Left ventricle myocardium superior (tissue), 1 donor: ENCODE measurements at regions not wholly inside any gene's neighbourhood (a gene's known extent, or its start where the extent isn't known, plus 50 kb on each side); places are given as distances from the start of the nearest gene placed in this dataset.
"Not testable (repeated sequence)": the region's sequence is repeated elsewhere in the genome, so short reads cannot be mapped to it uniquely, and the experiment has no call there.

Experiments used
- ATAC-seq: fragments of 200-7000 bp; cut with Tn5 transposase; one replicate; pipeline ENCODE4 v1.9.1; 2020; ENCODE audit warnings: mild to moderate bottlenecking, moderate library complexity
- DNase-seq: peaks from one replicate; pipeline ENCODE4 v3.0.0-alpha.2; 2020
- intact Hi-C: fragments of 100-400 bp; cut with micrococcal nuclease; formaldehyde crosslinking; loops from one replicate; pipeline ENCODE4 v1.11.0; 2022
- donor health status: DM: no; HTN: yes; CAD: no; lungs with severe emphysema.

DNA sequence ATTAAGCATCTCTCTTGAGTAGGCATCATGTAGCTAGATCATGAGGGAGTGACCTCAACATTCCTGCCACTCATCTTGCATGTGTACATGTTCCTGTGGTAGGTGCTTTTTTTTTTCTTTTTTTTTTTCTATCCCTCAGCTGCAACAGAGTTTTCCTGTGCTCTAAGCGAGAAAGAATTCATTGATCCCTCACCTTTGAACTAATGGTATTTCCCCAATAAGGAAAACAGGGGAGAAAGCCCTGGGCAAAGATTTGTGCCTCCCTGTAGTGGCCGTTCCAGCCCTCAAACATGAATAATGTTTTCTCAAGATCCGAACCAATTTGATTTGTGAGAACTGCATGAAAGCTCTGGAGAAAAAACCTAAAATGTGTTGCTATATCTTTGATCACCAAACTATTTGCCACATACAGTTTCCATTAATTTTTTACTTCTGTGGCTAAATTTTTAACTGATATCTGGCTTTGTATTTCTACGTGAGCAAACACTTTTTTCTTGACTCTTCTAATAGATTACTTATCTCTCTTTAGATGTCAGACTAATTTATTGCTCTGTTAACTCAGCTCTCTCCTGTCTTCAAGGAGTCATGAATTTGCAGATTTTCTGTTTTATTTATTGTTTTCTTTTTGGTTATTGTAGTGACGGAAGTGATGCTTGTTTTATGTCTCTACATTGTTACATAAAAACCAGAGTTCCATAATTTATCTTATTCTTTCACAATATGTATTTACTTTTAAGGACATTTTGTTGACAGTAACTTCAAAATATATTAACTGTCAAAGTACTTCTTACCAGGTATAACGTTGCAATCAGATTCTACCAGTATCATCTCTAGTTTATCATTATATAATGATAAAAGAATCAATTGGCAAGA, 1396.5 kb downstream of the OTOL1 start:
- intact Hi-C loops = no loop called here
- DNase-seq (no peak), ATAC-seq (no peak)

DNA sequence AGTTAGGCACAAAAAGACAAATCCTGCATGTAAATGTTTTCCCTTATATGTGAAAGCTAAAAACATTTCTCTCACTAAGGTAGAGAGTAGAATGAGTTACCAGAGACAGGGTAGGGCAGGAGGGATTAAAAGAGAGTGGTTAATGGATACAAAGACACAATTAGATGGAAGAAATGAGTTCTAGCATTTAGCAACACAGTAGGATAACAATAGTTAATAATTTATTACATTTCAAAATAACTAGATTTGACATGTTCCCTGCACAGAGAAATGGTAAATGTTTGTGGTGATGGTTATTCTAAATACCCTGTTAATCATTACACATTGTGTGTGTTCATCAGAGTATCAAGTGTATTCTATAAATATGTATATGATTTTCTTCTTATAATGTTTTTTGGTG, 1400.7 kb downstream of the OTOL1 start:
- ATAC-seq (no peak), DNase-seq (no peak)
- intact Hi-C loops = no loop called here

DNA sequence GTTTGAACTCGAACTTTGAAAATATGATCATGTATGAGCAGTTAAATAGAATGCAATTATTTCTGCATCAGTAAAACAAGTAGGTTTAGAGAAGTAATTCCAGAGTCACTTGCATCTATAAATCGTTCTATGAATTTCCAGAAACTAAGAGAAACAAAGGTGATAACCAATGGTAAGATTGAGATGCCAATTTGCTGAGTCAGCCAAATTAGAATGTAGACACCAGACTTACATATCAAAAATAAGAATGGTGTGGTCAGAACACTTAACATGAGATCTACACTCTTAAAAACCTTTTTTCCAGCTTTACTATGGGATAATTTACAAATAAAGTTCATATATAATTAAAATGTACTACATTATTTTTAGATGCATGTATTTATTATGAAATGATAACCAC, 1435.9 kb downstream of the OTOL1 start:
- DNase-seq (no peak), ATAC-seq (no peak)
- intact Hi-C loops = no loop called here

DNA sequence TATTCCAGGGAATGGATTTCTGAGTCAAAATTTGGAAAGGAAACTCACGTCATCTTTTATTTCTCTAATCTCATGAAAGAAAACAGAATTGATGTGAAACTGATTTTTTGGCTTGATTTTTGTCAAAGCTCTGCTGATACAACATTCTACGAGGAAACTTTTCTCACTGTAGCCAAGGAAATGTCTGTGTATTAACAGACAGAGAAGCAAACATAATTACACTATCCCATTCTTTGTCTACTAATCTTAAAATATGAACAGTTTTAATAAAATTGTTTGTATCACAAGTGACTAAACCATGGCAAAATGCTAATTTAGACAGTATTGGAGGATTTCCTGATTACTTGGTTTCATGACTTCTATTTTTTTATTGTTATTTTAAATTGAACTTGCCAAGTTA, 1437.0 kb downstream of the OTOL1 start:
- DNase-seq = no peak
- ATAC-seq = no peak
- intact Hi-C loops = no loop called here

DNA sequence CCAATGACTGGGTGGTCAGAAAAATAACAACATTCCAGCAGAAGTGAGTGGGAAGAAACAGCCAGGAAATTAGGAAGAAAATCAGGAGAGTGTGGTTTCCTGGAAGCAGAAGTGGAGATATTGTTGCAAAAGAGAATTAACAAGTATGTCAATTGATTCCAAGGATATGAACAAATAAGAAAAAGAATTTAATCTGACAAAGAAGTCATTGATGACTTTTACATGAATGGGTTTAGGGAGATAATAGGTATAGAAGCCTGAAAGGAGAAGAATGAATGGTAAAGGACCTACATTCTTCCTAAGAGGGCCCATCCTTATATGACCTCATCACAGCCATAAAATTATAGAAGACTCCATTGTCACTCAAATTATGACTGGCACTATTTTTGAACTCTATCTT, 1440.1 kb downstream of the OTOL1 start:
- ATAC-seq (no peak), DNase-seq (no peak)
- intact Hi-C loops = no loop called here

DNA sequence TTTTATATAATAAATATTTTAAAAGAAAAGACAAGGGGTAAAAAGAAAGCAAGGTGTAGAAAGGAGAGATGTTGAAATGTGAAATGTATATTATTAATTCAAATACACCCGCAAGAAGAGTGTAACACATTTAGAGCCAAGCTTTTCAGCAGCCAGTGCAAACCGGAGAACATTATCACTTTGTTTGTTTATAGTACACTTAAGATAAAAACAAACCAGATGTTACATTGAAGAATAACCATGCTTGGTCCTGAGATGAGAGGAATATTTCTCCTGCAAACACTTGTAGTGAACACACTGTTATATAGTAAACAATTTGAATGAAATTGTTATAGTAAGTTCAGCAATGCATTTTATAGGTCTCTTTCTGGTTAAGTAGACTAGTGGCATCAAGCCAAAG, 1441.5 kb downstream of the OTOL1 start:
- intact Hi-C loops = no loop called here
- ATAC-seq = no peak
- no peak for DNase-seq

DNA sequence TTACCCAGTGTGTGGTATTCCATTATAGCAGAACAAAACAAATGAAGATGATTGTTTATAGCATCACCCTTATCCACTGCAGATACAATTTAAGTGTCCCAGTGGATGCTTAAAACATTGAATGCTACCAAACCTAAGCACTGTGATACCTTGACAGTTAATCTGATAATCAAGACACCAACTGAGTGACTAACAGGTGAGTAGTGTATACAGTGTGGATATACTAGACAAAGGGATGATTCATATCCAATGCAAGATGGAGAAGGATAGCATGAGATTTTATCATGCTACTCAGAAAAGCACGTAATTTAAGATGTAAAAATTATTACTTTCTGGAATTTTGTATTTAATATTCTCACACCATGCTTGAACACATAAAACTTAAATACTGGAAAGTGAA, 1449.0 kb downstream of the OTOL1 start:
- no peak for DNase-seq
- intact Hi-C loops = no loop called here
- no peak for ATAC-seq

DNA sequence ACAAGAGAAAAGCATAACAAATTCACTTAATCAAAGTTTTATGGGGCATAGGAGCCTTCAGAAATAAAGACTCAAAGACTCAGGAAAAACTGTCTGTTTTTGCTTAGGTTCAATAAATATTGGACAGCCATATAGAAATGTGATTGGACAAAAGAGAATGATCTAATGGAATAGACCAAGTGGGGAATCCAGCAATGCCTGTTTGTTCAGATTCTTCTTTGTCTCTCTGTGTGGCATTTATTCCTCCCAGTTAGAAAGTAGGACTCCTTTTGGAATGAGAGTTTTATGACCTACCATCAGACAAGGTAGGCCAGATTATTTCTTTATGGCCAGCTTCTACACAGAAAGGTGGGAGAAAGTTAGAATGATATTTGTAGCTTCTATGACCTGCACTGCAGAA, 1460.1 kb downstream of the OTOL1 start:
- DNase-seq = no peak
- intact Hi-C loops = no loop called here

DNA sequence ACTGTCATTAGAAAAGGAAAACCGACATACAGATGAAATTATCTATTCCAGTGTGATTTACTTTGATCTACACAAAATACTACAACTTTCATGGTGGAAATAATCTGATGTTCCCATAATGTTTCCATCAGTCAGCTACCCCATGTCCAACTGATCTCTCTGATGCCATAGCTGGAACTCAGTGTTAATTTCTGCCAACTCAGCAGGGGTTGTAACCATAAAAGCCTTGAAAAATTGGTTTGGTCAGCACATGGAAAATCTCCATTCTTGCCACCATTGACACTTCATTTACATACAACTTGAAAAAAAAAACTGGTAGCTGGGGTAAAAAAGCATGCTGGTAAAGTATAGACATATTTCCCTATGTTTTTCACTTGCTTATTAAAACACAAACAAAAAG, 1463.7 kb downstream of the OTOL1 start:
- ATAC-seq = no peak
- no peak for DNase-seq
- intact Hi-C loops = no loop called here

More for the DNA sequence above, 1460.1 kb downstream of the OTOL1 start:
- ATAC-seq = no peak

DNA sequence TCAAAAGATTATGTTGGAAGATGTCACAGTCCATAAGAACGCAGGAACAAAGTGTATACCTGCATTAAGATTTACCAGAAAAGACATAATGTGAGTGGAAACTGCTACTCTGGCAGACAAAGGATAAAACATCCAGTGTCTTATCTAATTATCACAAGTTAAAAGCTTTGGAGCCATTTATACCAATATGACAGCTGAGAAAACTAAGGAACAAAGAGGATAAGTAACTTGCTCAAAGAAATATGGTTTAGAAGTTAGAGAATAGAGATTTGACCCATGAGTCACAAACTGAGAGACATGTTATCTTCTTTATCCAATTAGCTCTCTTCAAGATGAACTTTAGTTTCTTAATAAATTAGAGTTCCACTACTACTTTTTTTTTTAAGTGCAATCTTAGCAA, 1473.7 kb downstream of the OTOL1 start:
- intact Hi-C loops = no loop called here
- no peak for DNase-seq
- ATAC-seq = no peak

DNA sequence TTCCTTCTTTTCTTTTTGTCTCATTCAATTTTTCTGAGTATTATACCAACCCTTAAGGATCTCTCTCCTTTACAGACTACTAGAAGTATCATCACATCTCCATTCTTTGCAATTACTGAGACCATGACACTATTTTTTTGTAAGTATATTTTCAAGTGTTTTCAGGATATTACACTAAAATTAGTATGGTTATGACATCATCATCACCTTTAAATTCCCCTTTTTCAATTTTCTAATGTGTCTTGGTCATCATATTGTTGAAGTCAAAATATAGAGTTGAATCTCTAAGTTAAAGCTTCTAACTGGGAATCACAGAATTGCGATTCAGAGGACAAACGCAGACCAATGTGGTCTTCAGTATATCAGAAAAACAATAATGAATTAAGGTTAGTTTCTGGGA, 1475.1 kb downstream of the OTOL1 start:
- ATAC-seq = no peak
- intact Hi-C loops = no loop called here
- no peak for DNase-seq

DNA sequence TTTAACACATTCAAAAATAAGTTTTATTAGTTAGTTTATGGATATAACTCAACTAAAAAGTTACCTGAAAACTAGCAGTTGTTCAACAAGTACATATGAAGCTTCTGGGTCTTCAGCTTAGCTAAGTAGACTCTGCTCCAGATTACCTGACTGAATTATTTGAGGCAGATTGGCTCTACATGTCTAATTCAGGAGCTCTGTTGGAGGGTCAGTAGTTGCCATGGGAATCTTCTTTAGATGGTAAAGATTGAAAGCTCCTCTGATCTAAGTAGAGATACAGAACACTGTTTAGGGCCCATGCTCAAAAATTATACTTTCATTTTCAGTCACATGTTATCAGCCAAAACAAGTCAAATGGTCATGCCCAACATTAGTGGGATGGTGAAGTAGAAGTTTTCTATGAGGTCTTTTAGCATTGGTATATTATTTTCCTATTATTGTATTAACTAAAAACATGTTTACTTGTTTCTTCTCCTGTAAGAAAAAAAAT, 1476.9 kb downstream of the OTOL1 start:
- no peak for ATAC-seq
- intact Hi-C loops = no loop called here

DNA sequence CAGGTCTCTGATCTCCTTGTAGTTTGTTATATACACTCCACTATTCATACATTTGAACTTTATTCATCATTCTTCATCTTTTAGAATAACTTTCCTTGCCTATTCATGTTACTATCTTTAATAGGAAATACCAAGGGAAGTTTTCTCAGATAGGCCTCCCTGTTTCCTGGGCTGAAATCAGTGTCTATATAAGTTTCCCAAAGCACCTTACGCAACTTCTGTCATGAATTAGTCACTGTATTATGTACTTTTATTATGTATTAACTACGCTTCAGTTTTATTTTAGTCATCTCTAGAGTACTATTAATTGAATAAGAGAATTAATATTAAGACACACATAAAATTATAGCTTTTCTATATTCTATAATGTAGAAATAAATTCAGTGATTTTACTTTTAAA, 1481.5 kb downstream of the OTOL1 start:
- intact Hi-C loops = no loop called here
- DNase-seq = no peak
- ATAC-seq = no peak

More for the DNA sequence above, 1476.9 kb downstream of the OTOL1 start:
- DNase-seq = no peak

DNA sequence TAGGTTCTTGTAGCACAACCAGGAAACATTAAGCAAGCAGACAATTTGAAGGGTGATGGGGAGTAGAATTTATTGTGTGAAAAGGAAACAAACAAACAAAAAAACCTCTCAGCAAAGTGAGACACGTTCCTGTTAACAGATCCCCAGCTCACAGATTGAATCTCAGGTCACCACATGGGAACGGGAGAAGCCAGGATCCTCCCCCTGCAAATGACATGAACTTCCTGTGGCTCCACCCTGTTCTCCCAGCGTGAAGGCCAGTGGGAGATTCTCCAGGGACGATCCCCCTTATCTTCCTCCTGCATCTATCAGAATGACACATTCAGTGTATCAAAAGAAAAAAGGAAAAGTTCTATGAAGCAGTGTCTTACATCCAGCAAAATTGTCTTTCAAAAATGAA, 1488.1 kb downstream of the OTOL1 start:
- DNase-seq (no peak), ATAC-seq (no peak)
- intact Hi-C loops = no loop called here

DNA sequence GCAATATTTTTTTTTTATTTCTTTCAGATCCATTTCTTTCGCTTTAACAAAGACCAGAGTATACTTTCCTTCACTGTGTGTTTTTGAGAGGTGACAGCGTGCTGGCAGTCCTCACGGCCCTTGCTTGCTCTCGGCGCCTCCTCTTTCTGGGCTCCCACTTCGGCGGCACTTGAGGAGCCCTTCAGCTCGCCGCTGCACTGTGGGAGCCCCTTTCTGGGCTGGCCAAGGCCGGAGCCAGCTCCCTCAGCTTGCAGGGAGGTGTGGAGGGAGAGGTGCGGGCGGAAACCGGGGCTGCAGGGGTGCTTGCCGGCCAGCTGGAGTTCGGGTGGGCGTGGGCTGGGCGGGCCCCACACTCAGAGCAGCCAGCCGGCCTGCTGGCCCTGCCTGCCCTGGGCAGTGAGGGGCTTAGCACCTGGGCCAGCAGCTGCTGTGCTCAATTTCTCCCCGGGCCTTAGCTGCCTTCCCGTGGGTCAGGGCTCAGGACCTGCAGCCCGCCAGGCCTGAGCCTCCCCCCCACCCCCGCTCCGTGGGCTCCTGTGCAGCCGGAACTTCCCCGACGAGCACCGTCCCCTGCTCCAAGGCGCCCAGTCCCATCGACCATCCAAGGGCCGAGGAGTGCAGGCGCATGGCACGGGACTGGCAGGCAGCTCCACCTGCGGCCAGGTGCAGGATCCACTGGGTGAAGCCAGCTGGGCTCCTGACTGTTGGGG, 1490.6 kb downstream of the OTOL1 start:
- DNase-seq, ATAC-seq, intact Hi-C loops: not testable (repeated sequence)

DNA sequence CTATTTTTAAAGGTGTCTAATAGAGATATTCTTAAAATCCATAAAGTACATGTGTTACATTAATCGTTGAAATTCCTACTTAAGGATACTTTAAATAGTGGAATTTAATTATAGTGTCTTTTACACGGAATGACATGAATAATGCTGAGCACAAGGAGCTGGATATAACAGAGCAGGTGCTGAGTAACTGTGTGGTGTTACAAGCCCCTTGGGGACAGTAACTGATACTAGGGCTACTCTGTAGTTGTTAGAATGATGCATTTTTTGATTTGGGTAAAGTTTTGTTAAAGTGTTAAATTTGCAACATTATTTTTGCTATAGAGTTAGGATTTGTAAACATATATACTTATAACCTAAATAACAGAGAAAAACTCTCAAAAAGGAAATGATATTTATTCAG, 1496.1 kb downstream of the OTOL1 start:
- no peak for ATAC-seq

DNA sequence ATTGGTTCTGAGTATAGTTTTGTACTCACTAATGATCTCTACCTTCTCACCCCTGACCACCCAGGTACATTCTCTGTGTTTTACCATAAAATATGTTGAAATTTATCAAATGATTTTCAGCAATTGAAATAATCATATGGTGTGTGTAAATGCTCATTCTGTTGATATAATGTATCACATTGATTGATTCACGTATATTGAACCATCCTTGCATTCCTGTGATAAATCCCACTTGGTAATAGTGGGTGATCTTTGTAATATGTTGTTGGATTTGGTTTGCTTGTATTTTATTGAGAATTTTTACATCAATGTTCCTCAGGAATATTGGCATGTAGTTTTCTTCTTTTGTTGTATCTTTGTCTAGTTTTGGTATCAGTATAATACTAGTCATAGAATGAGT, 1497.6 kb downstream of the OTOL1 start:
- intact Hi-C loops = no loop called here
- DNase-seq (no peak), ATAC-seq (no peak)

More for the DNA sequence above, 1496.1 kb downstream of the OTOL1 start:
- no peak for DNase-seq
- intact Hi-C loops = no loop called here

DNA sequence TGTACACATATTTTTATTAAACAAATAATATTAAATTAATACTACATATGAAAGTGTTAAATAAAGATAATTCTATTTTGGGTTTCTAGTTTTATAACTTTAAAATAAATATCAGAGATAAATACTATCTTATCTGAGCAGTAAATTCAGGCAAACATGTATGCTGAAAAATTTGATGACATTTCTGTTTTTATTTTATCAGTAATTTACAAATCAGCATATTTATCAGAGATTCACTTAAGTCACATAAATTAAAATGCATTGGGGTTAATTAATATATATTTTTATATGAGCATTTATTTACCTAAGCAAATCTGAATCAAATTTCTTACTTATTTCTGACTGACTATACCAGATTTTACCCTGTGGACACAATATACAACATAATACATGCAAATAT, 1499.8 kb downstream of the OTOL1 start:
- no peak for ATAC-seq
- intact Hi-C loops = no loop called here
- DNase-seq = no peak

DNA sequence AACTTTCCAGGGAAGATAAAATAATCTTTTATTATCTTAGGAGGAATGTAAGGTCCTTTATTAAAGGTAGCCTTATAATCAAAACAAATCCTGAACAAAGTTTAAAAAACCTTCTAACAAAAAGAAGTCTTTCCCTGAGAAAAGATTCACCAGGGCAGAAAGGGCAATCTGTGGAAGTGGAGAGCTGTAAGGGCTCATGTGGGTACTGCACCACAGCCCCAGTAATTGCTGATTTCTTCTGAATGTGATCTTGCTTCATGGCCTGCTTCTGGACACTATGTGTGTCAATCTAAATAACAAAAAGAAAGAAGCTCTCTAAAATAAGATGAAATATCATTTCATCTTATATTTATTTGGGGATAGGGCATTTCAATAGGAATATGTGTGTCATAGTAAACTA, 1501.6 kb downstream of the OTOL1 start:
- intact Hi-C loops = no loop called here
- DNase-seq = no peak
- ATAC-seq = no peak

DNA sequence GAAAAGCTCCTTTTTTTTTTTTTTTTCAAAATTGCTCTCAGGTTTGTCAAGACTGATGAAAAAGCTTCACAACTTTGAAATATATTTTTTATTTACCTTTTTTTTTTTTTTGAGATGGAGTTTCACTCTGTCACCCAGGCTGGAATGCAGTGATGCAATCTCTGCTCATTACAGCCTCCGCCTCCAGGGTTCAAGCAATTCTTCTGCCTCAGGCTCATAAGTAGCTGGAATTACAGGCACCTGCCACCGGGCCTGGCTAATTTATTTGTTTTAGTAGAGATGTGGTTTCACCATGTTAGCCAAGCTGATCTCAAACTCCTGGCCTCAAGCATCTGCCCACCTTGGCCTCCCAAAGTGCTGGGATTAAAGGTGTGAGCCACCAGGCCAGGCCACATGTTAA, 1515.0 kb downstream of the OTOL1 start:
- ATAC-seq (no peak), DNase-seq (no peak)
- intact Hi-C loops = no loop called here

DNA sequence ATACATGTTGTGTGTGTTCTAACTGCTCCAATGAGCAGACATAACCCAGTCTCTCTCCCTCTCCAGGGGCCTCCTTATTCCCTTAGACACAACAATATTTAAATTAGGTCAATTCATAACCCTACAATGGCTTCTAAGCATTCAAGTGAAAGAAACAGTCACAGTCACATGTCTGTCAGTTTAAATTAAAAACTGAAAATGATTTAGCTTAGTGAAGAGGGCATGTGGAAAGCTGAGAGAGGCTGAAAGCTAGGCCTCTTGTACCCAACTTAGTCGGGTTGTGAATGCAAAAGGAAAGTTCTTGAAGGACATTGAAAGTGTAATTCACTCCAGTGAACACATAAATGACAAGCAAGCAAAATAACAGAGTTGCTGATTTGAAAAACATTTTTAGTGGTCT, 1519.6 kb downstream of the OTOL1 start:
- ATAC-seq = no peak
- no peak for DNase-seq
- intact Hi-C loops = no loop called here
